ENCODE measurements at regions not wholly inside any gene's neighbourhood (a gene's known extent, or its start where the extent isn't known, plus 50 kb on each side); places are given as distances from the start of the nearest gene placed in this dataset.

- TF ChIP-seq RARB (CRISPR knock-in tag; IDR thresholded peaks at IDR 0.05) (no peak), POU6F1 (CRISPR knock-in tag; IDR thresholded peaks at IDR 0.05; ENCODE audit: borderline replicate concordance, low read depth) (no peak), ARNTL (CRISPR knock-in tag; IDR thresholded peaks at IDR 0.05; ENCODE audit: borderline replicate concordance, low read depth) (no peak), CSRNP3 (CRISPR knock-in tag; IDR thresholded peaks at IDR 0.05) (no peak), CSDC2 (CRISPR knock-in tag; IDR thresholded peaks at IDR 0.05) (no peak), PATZ1 (CRISPR knock-in tag; IDR thresholded peaks at IDR 0.05; ENCODE audit: borderline replicate concordance) (no peak), ESRRG (CRISPR knock-in tag; IDR thresholded peaks at IDR 0.05) (no peak), GLIS3 (CRISPR knock-in tag; IDR thresholded peaks at IDR 0.05) (no peak), ZNF70 (CRISPR knock-in tag; IDR thresholded peaks at IDR 0.05) (no peak)
- TF ChIP-seq, protein P1, sequence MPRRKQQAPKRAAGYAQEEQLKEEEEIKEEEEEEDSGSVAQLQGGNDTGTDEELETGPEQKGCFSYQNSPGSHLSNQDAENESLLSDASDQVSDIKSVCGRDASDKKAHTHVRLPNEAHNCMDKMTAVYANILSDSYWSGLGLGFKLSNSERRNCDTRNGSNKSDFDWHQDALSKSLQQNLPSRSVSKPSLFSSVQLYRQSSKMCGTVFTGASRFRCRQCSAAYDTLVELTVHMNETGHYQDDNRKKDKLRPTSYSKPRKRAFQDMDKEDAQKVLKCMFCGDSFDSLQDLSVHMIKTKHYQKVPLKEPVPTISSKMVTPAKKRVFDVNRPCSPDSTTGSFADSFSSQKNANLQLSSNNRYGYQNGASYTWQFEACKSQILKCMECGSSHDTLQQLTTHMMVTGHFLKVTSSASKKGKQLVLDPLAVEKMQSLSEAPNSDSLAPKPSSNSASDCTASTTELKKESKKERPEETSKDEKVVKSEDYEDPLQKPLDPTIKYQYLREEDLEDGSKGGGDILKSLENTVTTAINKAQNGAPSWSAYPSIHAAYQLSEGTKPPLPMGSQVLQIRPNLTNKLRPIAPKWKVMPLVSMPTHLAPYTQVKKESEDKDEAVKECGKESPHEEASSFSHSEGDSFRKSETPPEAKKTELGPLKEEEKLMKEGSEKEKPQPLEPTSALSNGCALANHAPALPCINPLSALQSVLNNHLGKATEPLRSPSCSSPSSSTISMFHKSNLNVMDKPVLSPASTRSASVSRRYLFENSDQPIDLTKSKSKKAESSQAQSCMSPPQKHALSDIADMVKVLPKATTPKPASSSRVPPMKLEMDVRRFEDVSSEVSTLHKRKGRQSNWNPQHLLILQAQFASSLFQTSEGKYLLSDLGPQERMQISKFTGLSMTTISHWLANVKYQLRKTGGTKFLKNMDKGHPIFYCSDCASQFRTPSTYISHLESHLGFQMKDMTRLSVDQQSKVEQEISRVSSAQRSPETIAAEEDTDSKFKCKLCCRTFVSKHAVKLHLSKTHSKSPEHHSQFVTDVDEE (CRISPR knock-in tag; IDR thresholded peaks at IDR 0.05): no peak
Measured at GRCh38 chr10:65375528-65375927, 1550.3 kb upstream of the LRRTM3 start.
